Colonic mucosa (tissue), 4 donors: ENCODE measurements at regions not wholly inside any gene's neighbourhood (a gene's known extent, or its start where the extent isn't known, plus 50 kb on each side); places are given as distances from the start of the nearest gene placed in this dataset.

Experiments
- DNase-seq: peaks from one replicate; pipeline ENCODE4 v3.0.0-alpha.2; 2020
- H3K27ac ChIP-seq: fragments of 200-600 bp; one replicate; pipeline ENCODE4 v1.8.0; 2021
- H3K27me3 ChIP-seq: fragments of 200-600 bp; one replicate; pipeline ENCODE4 v1.8.0; 2021
- H3K36me3 ChIP-seq: fragments of 200-600 bp; one replicate; pipeline ENCODE4 v1.8.0; 2021
- H3K4me1 ChIP-seq: fragments of 200-600 bp; one replicate; pipeline ENCODE4 v1.8.0; 2021; ENCODE audit warnings: mild to moderate bottlenecking
- H3K4me3 ChIP-seq: fragments of 200-600 bp; one replicate; pipeline ENCODE4 v1.8.0; 2021
- H3K9ac ChIP-seq, 2 donors: one replicate each; pipeline ENCODE4 v1.7.0; 2013; ENCODE audit warnings: control low read depth in 2 of 2, low read depth in 2 of 2, low read length in 2 of 2
- H3K9me3 ChIP-seq: fragments of 200-600 bp; one replicate; pipeline ENCODE4 v1.8.0; 2021
- intact Hi-C: fragments of 100-400 bp; cut with DNase I; formaldehyde crosslinking; loops from one replicate; pipeline ENCODE4 v1.14.1; 2022
- TF ChIP-seq, protein P1 (sequence below): fragments of 200-600 bp; IDR thresholded peaks from one replicate; pipeline ENCODE4 v1.8.0; 2022; ENCODE audit warnings: antibody characterized with exemption, mild to moderate bottlenecking
- donor health status: healthy.
- donor health status: DM: no; HTN: no; CAD: no.
- donor health status: DM: no; HTN: no; CAD: no.

DNA sequence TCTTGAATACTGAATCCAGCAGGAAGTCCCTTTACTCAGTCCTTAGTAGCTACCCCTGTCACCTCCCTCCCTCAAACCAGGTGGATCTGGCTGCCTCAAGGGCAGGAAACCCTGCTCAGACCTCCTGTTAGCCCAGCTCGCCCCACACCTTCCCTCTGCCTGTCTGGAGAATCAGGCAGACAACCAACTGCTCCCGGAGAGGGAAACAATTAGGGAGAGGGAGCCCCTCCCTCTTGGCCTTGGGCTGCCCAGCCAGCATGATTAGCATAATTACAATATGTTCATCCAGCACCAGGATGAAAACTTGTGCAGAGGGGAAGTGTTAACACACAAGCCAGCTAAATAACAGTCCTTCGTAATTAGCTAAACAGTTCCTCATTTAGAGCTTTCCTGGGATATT is 185.5 kb downstream of the C1D start:
- Histone ChIP-seq H3K36me3 (no peaks in the 10 kb centered on the region), H3K9ac (no peak overlapping the region), H3K4me3 (no peak overlapping the region), H3K9me3 (no peaks in the 10 kb centered on the region), H3K4me1 (no peaks in the 10 kb centered on the region), H3K27me3 (no peaks in the 10 kb centered on the region), H3K27ac (no peak overlapping the region)
- intact Hi-C loops, result no loop called here
- DNase-seq, result no peak
- TF ChIP-seq, protein P1, sequence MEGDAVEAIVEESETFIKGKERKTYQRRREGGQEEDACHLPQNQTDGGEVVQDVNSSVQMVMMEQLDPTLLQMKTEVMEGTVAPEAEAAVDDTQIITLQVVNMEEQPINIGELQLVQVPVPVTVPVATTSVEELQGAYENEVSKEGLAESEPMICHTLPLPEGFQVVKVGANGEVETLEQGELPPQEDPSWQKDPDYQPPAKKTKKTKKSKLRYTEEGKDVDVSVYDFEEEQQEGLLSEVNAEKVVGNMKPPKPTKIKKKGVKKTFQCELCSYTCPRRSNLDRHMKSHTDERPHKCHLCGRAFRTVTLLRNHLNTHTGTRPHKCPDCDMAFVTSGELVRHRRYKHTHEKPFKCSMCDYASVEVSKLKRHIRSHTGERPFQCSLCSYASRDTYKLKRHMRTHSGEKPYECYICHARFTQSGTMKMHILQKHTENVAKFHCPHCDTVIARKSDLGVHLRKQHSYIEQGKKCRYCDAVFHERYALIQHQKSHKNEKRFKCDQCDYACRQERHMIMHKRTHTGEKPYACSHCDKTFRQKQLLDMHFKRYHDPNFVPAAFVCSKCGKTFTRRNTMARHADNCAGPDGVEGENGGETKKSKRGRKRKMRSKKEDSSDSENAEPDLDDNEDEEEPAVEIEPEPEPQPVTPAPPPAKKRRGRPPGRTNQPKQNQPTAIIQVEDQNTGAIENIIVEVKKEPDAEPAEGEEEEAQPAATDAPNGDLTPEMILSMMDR, result no peak

DNA sequence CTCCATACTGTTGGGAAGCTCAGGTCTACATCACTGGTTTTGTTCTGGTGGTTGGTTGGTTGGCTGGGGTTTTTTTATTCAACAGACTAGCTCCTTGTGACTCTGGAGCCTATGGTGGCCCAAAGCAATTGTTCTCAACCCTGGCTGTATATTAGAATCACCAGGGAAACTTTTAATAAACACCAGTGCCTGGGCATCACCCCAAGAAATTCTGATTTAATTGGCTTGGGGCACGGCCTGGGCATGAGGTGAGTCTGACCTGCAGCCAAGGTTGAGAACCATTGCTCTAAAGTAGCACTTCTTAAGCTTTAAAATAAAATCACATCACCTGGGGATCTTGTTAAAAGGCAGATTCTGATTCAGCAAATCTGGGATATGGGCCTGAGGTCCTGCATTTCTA is 184.1 kb downstream of the C1D start:
- H3K27me3 ChIP-seq, result no peaks in the 10 kb centered on the region
- DNase-seq, result no peak
- H3K9ac ChIP-seq, result no peak overlapping the region
- no peaks in the 10 kb centered on the region for H3K4me1 ChIP-seq
- H3K4me3 ChIP-seq, result no peak overlapping the region
- intact Hi-C loops, result no loop called here
- TF ChIP-seq, protein P1, result no peak
- no peaks in the 10 kb centered on the region for H3K9me3 ChIP-seq
- no peak overlapping the region for H3K27ac ChIP-seq
- H3K36me3 ChIP-seq, result no peaks in the 10 kb centered on the region

DNA sequence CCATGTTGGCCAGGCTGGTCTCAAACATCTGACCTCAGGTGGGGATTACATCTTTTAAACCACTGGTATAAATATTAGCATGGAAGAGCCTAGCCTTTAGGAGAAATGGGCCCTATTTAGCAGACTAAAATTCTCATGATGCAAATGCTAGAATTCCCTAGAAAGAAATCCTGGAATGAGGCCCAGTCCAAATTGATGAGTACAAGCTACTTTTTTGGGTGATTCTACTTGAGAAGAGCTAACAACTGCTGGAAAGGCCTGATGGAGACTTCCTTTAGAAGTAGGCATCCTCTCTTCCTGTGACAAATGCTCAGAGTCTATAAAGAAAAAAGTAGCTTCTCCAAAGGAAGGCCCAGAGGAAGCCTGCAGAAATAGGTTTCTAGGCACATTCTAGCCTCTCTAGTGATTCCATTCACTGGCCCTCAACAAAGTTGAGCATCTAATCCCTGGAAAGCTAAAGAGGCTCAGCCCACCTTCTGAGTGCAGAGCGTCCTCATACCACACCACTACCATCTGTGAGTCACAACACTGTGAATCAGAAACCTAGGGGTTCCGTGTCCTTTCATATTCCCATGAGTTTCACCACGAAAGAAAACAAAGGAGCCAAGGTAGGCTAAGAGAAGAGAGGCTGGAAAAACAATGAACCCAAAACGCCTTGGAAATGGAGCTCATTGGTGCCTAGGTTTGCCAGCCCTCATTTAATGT is 183.1 kb downstream of the C1D start:
- Histone ChIP-seq H3K4me3 (no peak overlapping the region), H3K9me3 (no peaks in the 10 kb centered on the region), H3K9ac (no peak overlapping the region), H3K27me3 (no peaks in the 10 kb centered on the region), H3K27ac (no peak overlapping the region), H3K36me3 (no peaks in the 10 kb centered on the region), H3K4me1 (no peaks in the 10 kb centered on the region)
- no peak for DNase-seq
- intact Hi-C loops, result no loop called here
- TF ChIP-seq, protein P1, result no peak

DNA sequence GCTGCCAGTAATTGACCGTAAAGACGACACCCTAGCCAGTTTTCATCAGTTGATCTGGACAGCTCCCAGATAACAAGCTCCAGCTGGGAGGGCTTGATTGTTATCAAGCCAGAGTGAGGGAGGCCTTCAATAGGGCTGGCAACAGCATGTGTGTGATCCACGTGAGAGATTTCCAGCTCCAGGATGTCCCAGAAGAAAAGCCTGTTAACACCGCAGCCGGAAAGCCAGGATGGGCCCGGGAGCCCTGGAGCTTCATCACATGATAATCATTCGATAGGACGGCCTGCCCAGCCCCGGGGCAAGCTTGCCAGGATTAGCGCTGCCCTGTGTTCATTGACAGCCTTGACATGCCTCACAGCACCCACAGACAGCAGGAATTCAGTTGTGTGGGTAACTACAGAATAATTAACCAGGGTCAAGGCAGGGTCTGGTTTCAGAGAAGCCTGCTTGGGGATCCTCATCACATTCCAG is 182.5 kb downstream of the C1D start:
- TF ChIP-seq, protein P1, result no peak
- Histone ChIP-seq H3K27ac (no peak overlapping the region), H3K27me3 (no peaks in the 10 kb centered on the region), H3K4me3 (no peak overlapping the region), H3K4me1 (no peaks in the 10 kb centered on the region), H3K36me3 (no peaks in the 10 kb centered on the region), H3K9me3 (no peaks in the 10 kb centered on the region), H3K9ac (no peak overlapping the region)
- intact Hi-C loops, result no loop called here
- DNase-seq, result no peak

DNA sequence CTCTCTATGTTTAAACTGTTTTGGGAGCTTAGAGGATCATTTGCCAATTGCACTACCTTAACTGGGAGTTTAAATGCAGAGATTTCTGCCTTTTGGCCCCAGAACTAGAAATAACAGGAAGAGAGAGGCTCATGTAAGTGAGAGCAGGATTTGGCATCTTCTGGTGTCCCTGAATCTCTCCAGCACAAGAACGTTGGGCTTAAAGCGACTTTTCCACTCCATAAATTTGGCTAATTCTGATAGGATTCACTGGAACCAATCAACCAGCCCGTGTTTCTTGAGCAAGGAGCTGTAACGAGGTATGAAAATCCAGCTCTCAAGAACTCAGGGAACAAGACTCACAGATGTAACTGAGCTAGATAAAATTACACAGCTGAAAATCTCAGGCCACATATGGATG is 181.0 kb downstream of the C1D start:
- H3K9me3 ChIP-seq, result no peaks in the 10 kb centered on the region
- no peaks in the 10 kb centered on the region for H3K36me3 ChIP-seq
- DNase-seq, result no peak
- no peaks in the 10 kb centered on the region for H3K27me3 ChIP-seq
- TF ChIP-seq, protein P1, result no peak
- no peak overlapping the region for H3K9ac ChIP-seq
- no peak overlapping the region for H3K4me3 ChIP-seq
- intact Hi-C loops, result no loop called here
- no peak overlapping the region for H3K27ac ChIP-seq
- H3K4me1 ChIP-seq, result no peaks in the 10 kb centered on the region
